22Rv1 (cell line): ENCODE measurements at regions not wholly inside any gene's neighbourhood (a gene's known extent, or its start where the extent isn't known, plus 50 kb on each side); places are given as distances from the start of the nearest gene placed in this dataset.

Experiments used
- CTCF ChIP-seq: fragments of 450-650 bp; IDR thresholded peaks from 2 replicates; pipeline ENCODE4 v1.5.1; 2017; ENCODE audit warnings: mild to moderate bottlenecking
- ZFX ChIP-seq: fragments of 450-650 bp; IDR thresholded peaks from 2 replicates; pipeline ENCODE4 v1.6.1; 2017; ENCODE audit warnings: antibody characterized with exemption, borderline replicate concordance

DNA sequence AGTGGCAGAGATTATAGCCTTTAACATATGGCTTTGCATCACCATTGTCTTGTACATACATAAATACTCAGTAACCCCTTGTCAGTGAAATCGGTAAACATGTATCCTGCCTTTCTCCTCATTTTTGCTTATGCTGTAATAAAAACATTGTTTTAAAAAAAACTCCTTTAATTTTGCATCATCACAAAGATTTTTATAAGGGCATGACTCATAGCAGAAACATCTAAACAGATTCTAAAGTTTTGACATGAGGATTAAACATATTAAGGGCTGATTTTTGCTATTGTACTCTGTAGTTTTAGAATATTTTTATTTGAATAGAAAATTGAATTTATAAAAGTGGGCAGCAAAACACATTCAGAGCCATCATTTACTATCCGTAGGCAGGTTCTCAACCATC is 275.9 kb downstream of the ZIC4 start:
- no peak for TF ChIP-seq CTCF
- TF ChIP-seq ZFX = no peak
